IMR-90 (cell line): ENCODE measurements at regions not wholly inside any gene's neighbourhood (a gene's known extent, or its start where the extent isn't known, plus 50 kb on each side); places are given as distances from the start of the nearest gene placed in this dataset.

Experiments used
- ATAC-seq: fragments of 200-7000 bp; cut with Tn5 transposase; 2 replicates; pipeline ENCODE4 v1.9.1; 2020; ENCODE audit warnings: low read depth, mild to moderate bottlenecking, moderate library complexity
- BruUV-seq: library from RNA; stranded (reverse); fragments of 400-500 nt; replicated peaks from 2 replicates; lab custom pipeline; 2021; lab: Mats Ljungman, UMichigan
- CTCF ChIA-PET: fragments of 300-600 bp; formaldehyde crosslinking; extraction: SDS; loops from one replicate; lab custom pipeline; 2021; ENCODE audit warnings: antibody characterized with exemption; lab: Yijun Ruan, JAX
- POLR2A ChIA-PET: fragments of 300-600 bp; sonication (Branson Sonifier 250); formaldehyde crosslinking; loops from one replicate; lab custom pipeline; 2022; ENCODE audit warnings: antibody characterized with exemption; ENCODE audit not compliant: unreplicated experiment; lab: Charles Lee
- DNase-seq: peaks from one replicate; pipeline ENCODE4 v3.0.0; 2013
- H2AFZ ChIP-seq: replicated peaks from 2 replicates; pipeline ENCODE3; 2013; ENCODE audit warnings: low read length, mild to moderate bottlenecking; ENCODE audit not compliant: poor library complexity
- H2AK5ac ChIP-seq: 2 replicates; pipeline ENCODE4 v1.6.1; 2013; ENCODE audit warnings: low read depth, low read length, inconsistent platforms
- H2AK9ac ChIP-seq: replicated peaks from 2 replicates; pipeline ENCODE3; 2013; ENCODE audit warnings: mild to moderate bottlenecking, low read depth, low read length, moderate library complexity; ENCODE audit not compliant: poor library complexity
- H2BK120ac ChIP-seq: 2 replicates; pipeline ENCODE4 v1.6.1; 2013; ENCODE audit warnings: low read depth, low read length, inconsistent platforms
- H2BK15ac ChIP-seq: 3 replicates; pipeline ENCODE4 v1.6.1; 2013; ENCODE audit warnings: low read depth, low read length, inconsistent platforms
- H2BK20ac ChIP-seq: 2 replicates; pipeline ENCODE4 v1.6.1; 2013; ENCODE audit warnings: low read depth, mild to moderate bottlenecking, inconsistent platforms, low read length, moderate library complexity
- H2BK5ac ChIP-seq: 2 replicates; pipeline ENCODE4 v1.6.1; 2013; ENCODE audit warnings: mild to moderate bottlenecking, low read depth, low read length, inconsistent platforms; ENCODE audit not compliant: poor library complexity, severe bottlenecking
- H3K14ac ChIP-seq: replicated peaks from 2 replicates; pipeline ENCODE4 v1.6.1; 2013; ENCODE audit warnings: low read depth, low read length, inconsistent platforms
- H3K18ac ChIP-seq: 2 replicates; pipeline ENCODE4 v1.6.1; 2013; ENCODE audit warnings: low read depth, low read length, control low read depth
- H3K23ac ChIP-seq: 2 replicates; pipeline ENCODE4 v1.6.1; 2013; ENCODE audit warnings: low read depth, low read length, inconsistent platforms
- H3K27ac ChIP-seq: 2 replicates; pipeline ENCODE4 v1.5.1; 2013; ENCODE audit warnings: mild to moderate bottlenecking, control low read depth, low read length; ENCODE audit not compliant: insufficient read depth
- H3K27me3 ChIP-seq: 2 replicates; pipeline ENCODE4 v1.6.1; 2013; ENCODE audit warnings: low read length; ENCODE audit not compliant: control insufficient read depth, insufficient read depth
- H3K36me3 ChIP-seq: 2 replicates; pipeline ENCODE4 v1.6.1; 2013; ENCODE audit warnings: low read length, mixed read lengths; ENCODE audit not compliant: control insufficient read depth, insufficient read depth
- H3K4ac ChIP-seq: 2 replicates; pipeline ENCODE4 v1.6.1; 2013; ENCODE audit warnings: low read depth, low read length, inconsistent platforms
- H3K4me1 ChIP-seq: 2 replicates; pipeline ENCODE4 v1.6.1; 2013; ENCODE audit warnings: low read length, mixed read lengths; ENCODE audit not compliant: control insufficient read depth, insufficient read depth
- H3K4me2 ChIP-seq: 2 replicates; pipeline ENCODE4 v1.6.1; 2013; ENCODE audit warnings: low read depth, mild to moderate bottlenecking, control low read depth, low read length, moderate library complexity
- H3K4me3 ChIP-seq: 2 replicates; pipeline ENCODE4 v1.5.1; 2013; ENCODE audit warnings: low read depth, mild to moderate bottlenecking, control low read depth, low read length, moderate library complexity; ENCODE audit not compliant: insufficient read depth
- H3K56ac ChIP-seq: 2 replicates; pipeline ENCODE4 v1.6.1; 2013; ENCODE audit warnings: low read length, inconsistent platforms; ENCODE audit not compliant: insufficient read depth; ENCODE audit errors: extremely low read depth
- H3K79me1 ChIP-seq, 2 experiments: 2 replicates each; pipeline ENCODE4 v1.6.1; 2013; ENCODE audit warnings: low read length in 2 of 2, inconsistent platforms in 1 of 2, low read depth in 1 of 2
- H3K9ac ChIP-seq: 2 replicates; pipeline ENCODE4 v1.6.1; 2013; ENCODE audit warnings: low read depth, low read length, control low read depth
- H3K9me1 ChIP-seq: 2 replicates; pipeline ENCODE4 v1.6.1; 2013; ENCODE audit warnings: low read length, inconsistent platforms; ENCODE audit not compliant: insufficient read depth
- H3K9me3 ChIP-seq: 2 replicates; pipeline ENCODE4 v1.6.1; 2013; ENCODE audit warnings: low read length; ENCODE audit not compliant: control insufficient read depth, insufficient read depth
- H4K20me1 ChIP-seq: 2 replicates; pipeline ENCODE4 v1.6.1; 2013; ENCODE audit warnings: low read length, inconsistent platforms; ENCODE audit not compliant: insufficient read depth
- H4K5ac ChIP-seq: 2 replicates; pipeline ENCODE4 v1.6.1; 2013; ENCODE audit warnings: mild to moderate bottlenecking, low read depth, low read length, control low read depth
- H4K8ac ChIP-seq, 2 experiments: 2 replicates each; pipeline ENCODE4 v1.6.1; 2013; ENCODE audit warnings: low read depth in 2 of 2, low read length in 2 of 2, control low read depth in 1 of 2, inconsistent platforms in 1 of 2
- H4K91ac ChIP-seq: 2 replicates; pipeline ENCODE4 v1.6.1; 2013; ENCODE audit warnings: low read depth, low read length, inconsistent platforms; ENCODE audit not compliant: insufficient read depth
- BHLHE40 ChIP-seq: fragments of 150-350 bp; IDR thresholded peaks from 2 replicates; pipeline ENCODE4 v1.6.1; 2016; ENCODE audit warnings: mild to moderate bottlenecking, low read depth, low read length
- CEBPB ChIP-seq: IDR thresholded peaks from 2 replicates; pipeline ENCODE4 v1.6.1; 2012; ENCODE audit warnings: low read depth, low read length, improper control_type of control experiment
- CHD1 ChIP-seq: IDR thresholded peaks from 2 replicates; pipeline ENCODE4 v1.6.1; 2012; ENCODE audit warnings: low read depth, low read length, improper control_type of control experiment
- FOS ChIP-seq: fragments of 150-350 bp; IDR thresholded peaks from 2 replicates; pipeline ENCODE4 v1.6.1; 2016; ENCODE audit warnings: low read depth, low read length
- MAFK ChIP-seq: IDR thresholded peaks from 2 replicates; pipeline ENCODE4 v1.6.1; 2012; ENCODE audit warnings: low read depth, low read length, improper control_type of control experiment
- MAZ ChIP-seq: IDR thresholded peaks from 2 replicates; pipeline ENCODE4 v1.6.1; 2012; ENCODE audit warnings: low read depth, mild to moderate bottlenecking, low read length, improper control_type of control experiment, moderate library complexity, borderline replicate concordance
- MXI1 ChIP-seq: IDR thresholded peaks from 2 replicates; pipeline ENCODE4 v1.6.1; 2012; ENCODE audit warnings: low read depth, mild to moderate bottlenecking, low read length, moderate library complexity, borderline replicate concordance
- NFE2L2 ChIP-seq: fragments of 150-350 bp; IDR thresholded peaks from 2 replicates; pipeline ENCODE4 v1.6.1; 2016; ENCODE audit warnings: low read depth, mild to moderate bottlenecking, low read length
- POLR2A ChIP-seq: IDR thresholded peaks from 2 replicates; pipeline ENCODE4 v1.6.1; 2012; ENCODE audit warnings: mild to moderate bottlenecking, low read depth, low read length
- RAD21 ChIP-seq: IDR thresholded peaks from 2 replicates; pipeline ENCODE4 v1.6.1; 2012; ENCODE audit warnings: low read length, improper control_type of control experiment
- RCOR1 ChIP-seq: IDR thresholded peaks from 2 replicates; pipeline ENCODE4 v1.6.1; 2012; ENCODE audit warnings: mild to moderate bottlenecking, low read length, improper control_type of control experiment; ENCODE audit not compliant: insufficient replicate concordance
- RFX5 ChIP-seq: IDR thresholded peaks from 2 replicates; pipeline ENCODE4 v1.8.0; 2012; ENCODE audit warnings: low read depth, mild to moderate bottlenecking, low read length, moderate library complexity
- SMC3 ChIP-seq: fragments of 150-350 bp; IDR thresholded peaks from 2 replicates; pipeline ENCODE4 v1.6.1; 2016; ENCODE audit warnings: low read depth, mild to moderate bottlenecking, antibody characterized with exemption, low read length, moderate library complexity
- WGBS, 2 experiments: methylation state at CpG; one replicate each; pipeline versions ENCODE4 v1.1.5 to v1.1.7; 2013; ENCODE audit warnings: missing lambda C conversion rate in 2 of 2; ENCODE audit not compliant: insufficient read length in 1 of 2; ENCODE audit errors: extremely low coverage in 2 of 2; 5-methylcytosine and 5-hydroxymethylcytosine counted together
- dilution Hi-C: fragments of 300-500 bp; cut with HindIII; formaldehyde crosslinking; loops from one replicate; pipeline ENCODE4 v1.14.3; 2018; ENCODE audit warnings: low sequenced_read_pairs; ENCODE audit not compliant: unreplicated experiment
- in situ Hi-C: fragments of 300-500 bp; cut with MboI; formaldehyde crosslinking; loops from 3 replicates; pipeline ENCODE4 v1.14.3; 2019; ENCODE audit warnings: low sequenced_read_pairs, inconsistent platforms, mixed read lengths
- intact Hi-C: fragments of 100-400 bp; cut with micrococcal nuclease; formaldehyde crosslinking; loops from 2 replicates; pipeline ENCODE4 v1.10.0; 2022
- TF ChIP-seq, protein P1 (sequence below): fragments of 150-350 bp; IDR thresholded peaks from 2 replicates; pipeline ENCODE4 v1.6.1; 2017; ENCODE audit warnings: mild to moderate bottlenecking, antibody characterized with exemption, low read length, low read depth
- TF ChIP-seq, protein P2 (sequence below): fragments of 150-350 bp; IDR thresholded peaks from 2 replicates; pipeline ENCODE4 v1.6.1; 2016; ENCODE audit warnings: low read depth, mild to moderate bottlenecking, low read length, moderate library complexity, borderline replicate concordance
- TF ChIP-seq, protein P3 (sequence below): conservative IDR thresholded peaks from 2 replicates; pipeline ENCODE4 v1.5.1; 2012; ENCODE audit warnings: mild to moderate bottlenecking, low read depth, low read length, improper control_type of control experiment

DNA sequence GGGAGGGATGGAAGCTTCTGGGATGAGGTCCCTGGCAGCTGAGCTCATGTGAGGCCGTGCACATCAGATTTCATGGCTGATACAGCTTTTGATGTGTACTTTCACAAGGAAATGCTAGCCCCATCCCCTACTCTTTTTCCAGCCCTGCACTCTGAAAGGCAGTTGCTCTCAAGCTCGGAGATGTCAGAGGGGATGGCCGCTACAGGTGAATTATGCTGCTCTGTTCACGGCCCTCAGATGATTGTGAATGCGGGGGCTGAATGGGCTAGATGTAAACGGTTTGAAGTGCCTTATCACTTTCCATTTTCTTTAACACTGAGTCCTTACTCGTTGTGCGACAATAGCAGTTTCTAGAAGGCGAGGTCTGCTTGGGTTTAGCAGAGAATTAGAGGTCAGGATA, 88.0 kb upstream of the RASGRF1 start:
- H3K56ac ChIP-seq: no peak overlapping the region
- no TSS peak for BruUV-seq
- H3K23ac ChIP-seq: no peak overlapping the region
- H3K4ac ChIP-seq: no peak overlapping the region
- intact Hi-C loops: no loop called here
- H2AK5ac ChIP-seq: no peak overlapping the region
- dilution Hi-C loops: no loop called here
- no peak overlapping the region for H3K4me2 ChIP-seq
- no peak overlapping the region for H4K91ac ChIP-seq
- DNase-seq (no peak), ATAC-seq (no peak)
- POLR2A ChIA-PET: no interaction called here
- H2BK5ac ChIP-seq: no peak overlapping the region
- H3K79me1 ChIP-seq: no peaks in the 10 kb centered on the region
- no peak overlapping the region for H4K5ac ChIP-seq
- no peaks in the 10 kb centered on the region for H3K36me3 ChIP-seq
- H2AK9ac ChIP-seq: no peak overlapping the region
- H2BK20ac ChIP-seq: no peak overlapping the region
- no peak overlapping the region for H2AFZ ChIP-seq
- H3K27me3 ChIP-seq: 0 out of 2 replicates have a peak, but pooled peaks cover 2% of the 10 kb centered on the region
- in situ Hi-C loops: no loop called here
- H4K8ac ChIP-seq: no peak overlapping the region
- CTCF ChIA-PET: no interaction called here
- H3K14ac ChIP-seq: no peak overlapping the region
- H3K9me1 ChIP-seq: no peaks in the 10 kb centered on the region
- no peaks in the 10 kb centered on the region for H3K4me1 ChIP-seq
- no peak overlapping the region for H3K27ac ChIP-seq
- WGBS, 2 experiments: no CpG with 5 or more reads among the region's 9 CpGs
- no peaks in the 10 kb centered on the region for H3K9me3 ChIP-seq
- no peak overlapping the region for H3K9ac ChIP-seq
- no peak overlapping the region for H2BK120ac ChIP-seq
- H2BK15ac ChIP-seq: no peak overlapping the region
- no peak overlapping the region for H3K4me3 ChIP-seq
- no peak overlapping the region for H3K18ac ChIP-seq
- no peaks in the 10 kb centered on the region for H4K20me1 ChIP-seq
- TF ChIP-seq FOS (no peak), POLR2A (no peak), RAD21 (no peak), SMC3 (no peak), RFX5 (no peak), NFE2L2 (no peak), MAFK (no peak), MAZ (no peak), RCOR1 (no peak), BHLHE40 (no peak), CEBPB (no peak), MXI1 (no peak), CHD1 (no peak)
- TF ChIP-seq, protein P1, sequence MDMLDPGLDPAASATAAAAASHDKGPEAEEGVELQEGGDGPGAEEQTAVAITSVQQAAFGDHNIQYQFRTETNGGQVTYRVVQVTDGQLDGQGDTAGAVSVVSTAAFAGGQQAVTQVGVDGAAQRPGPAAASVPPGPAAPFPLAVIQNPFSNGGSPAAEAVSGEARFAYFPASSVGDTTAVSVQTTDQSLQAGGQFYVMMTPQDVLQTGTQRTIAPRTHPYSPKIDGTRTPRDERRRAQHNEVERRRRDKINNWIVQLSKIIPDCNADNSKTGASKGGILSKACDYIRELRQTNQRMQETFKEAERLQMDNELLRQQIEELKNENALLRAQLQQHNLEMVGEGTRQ: no peak
- TF ChIP-seq, protein P2, sequence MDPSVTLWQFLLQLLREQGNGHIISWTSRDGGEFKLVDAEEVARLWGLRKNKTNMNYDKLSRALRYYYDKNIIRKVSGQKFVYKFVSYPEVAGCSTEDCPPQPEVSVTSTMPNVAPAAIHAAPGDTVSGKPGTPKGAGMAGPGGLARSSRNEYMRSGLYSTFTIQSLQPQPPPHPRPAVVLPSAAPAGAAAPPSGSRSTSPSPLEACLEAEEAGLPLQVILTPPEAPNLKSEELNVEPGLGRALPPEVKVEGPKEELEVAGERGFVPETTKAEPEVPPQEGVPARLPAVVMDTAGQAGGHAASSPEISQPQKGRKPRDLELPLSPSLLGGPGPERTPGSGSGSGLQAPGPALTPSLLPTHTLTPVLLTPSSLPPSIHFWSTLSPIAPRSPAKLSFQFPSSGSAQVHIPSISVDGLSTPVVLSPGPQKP: no peak
- TF ChIP-seq, protein P3, sequence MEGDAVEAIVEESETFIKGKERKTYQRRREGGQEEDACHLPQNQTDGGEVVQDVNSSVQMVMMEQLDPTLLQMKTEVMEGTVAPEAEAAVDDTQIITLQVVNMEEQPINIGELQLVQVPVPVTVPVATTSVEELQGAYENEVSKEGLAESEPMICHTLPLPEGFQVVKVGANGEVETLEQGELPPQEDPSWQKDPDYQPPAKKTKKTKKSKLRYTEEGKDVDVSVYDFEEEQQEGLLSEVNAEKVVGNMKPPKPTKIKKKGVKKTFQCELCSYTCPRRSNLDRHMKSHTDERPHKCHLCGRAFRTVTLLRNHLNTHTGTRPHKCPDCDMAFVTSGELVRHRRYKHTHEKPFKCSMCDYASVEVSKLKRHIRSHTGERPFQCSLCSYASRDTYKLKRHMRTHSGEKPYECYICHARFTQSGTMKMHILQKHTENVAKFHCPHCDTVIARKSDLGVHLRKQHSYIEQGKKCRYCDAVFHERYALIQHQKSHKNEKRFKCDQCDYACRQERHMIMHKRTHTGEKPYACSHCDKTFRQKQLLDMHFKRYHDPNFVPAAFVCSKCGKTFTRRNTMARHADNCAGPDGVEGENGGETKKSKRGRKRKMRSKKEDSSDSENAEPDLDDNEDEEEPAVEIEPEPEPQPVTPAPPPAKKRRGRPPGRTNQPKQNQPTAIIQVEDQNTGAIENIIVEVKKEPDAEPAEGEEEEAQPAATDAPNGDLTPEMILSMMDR: no peak
